ENCODE measurements at regions not wholly inside any gene's neighbourhood (a gene's known extent, or its start where the extent isn't known, plus 50 kb on each side); places are given as distances from the start of the nearest gene placed in this dataset.

DNA sequence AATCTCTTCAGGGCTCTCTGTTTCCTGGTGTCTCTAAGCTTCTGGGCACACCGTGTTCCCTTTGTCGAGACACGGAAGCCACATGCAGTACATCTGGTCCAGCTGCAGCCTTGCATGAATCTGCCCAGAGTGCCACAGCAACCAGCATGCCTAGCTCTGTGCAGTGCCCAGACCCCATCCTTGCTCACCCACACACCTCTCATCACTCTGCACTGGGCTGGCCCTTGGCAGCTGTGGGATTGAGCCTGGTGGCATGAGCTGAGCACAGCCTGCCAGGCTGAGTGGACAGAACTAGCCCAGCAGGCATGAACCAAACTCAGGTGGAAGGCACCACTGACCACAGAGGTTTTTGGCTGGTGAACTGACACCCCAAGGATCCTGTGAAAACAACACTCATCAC, 279.9 kb downstream of the ATXN7L3B start:
- no peak for DNase-seq (ENCODE audit: low read depth)
- H3K4me3 ChIP-seq (ENCODE audit: control insufficient read depth, low read depth, low read length) = no peak overlapping the region
- TF ChIP-seq, protein P1, sequence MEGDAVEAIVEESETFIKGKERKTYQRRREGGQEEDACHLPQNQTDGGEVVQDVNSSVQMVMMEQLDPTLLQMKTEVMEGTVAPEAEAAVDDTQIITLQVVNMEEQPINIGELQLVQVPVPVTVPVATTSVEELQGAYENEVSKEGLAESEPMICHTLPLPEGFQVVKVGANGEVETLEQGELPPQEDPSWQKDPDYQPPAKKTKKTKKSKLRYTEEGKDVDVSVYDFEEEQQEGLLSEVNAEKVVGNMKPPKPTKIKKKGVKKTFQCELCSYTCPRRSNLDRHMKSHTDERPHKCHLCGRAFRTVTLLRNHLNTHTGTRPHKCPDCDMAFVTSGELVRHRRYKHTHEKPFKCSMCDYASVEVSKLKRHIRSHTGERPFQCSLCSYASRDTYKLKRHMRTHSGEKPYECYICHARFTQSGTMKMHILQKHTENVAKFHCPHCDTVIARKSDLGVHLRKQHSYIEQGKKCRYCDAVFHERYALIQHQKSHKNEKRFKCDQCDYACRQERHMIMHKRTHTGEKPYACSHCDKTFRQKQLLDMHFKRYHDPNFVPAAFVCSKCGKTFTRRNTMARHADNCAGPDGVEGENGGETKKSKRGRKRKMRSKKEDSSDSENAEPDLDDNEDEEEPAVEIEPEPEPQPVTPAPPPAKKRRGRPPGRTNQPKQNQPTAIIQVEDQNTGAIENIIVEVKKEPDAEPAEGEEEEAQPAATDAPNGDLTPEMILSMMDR (conservative IDR thresholded peaks at IDR 0.05; ENCODE audit: control insufficient read depth, insufficient read depth, low read depth, low read length) = no peak

DNA sequence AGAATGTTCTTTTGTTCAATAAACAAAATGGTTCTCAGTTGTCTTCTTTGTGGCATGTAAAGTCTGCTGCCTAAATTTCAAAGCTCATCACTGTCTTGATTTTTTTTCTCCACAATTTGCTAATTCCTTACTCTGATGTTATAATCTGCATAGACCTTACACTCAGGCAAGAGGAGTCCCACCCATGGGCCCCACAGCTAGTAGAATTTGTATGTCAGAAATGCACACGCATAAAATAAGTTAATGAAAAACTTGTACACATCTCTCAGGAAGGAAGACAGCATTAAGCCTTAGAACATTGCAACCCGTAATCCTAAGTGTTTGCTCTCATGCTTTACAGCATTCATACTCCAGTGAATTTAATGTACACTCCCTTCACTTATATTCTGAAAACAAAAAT, 280.8 kb downstream of the ATXN7L3B start:
- no peak for DNase-seq (ENCODE audit: low read depth)
- TF ChIP-seq, protein P1 (conservative IDR thresholded peaks at IDR 0.05; ENCODE audit: control insufficient read depth, insufficient read depth, low read depth, low read length) = no peak
- H3K4me3 ChIP-seq (ENCODE audit: control insufficient read depth, low read depth, low read length) = no peak overlapping the region

DNA sequence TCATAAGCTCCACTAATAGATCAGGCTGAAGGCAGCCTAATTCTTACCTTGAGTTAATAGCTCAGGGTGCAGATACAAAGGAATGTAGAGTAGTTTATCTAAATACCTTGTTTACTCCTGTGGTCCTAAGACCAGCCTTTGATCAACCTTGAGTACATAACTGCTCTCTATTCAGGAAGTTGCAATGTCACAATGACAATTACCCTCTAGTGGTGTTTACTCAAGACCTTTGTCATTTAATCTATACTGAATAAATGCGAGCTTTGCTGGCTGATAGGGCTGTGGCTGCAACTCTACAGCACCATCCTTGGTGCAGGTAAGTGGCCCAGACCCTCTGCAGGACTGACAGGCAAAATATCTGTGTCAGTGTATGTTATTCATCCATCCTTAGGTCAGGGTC, 282.7 kb downstream of the ATXN7L3B start:
- DNase-seq (ENCODE audit: low read depth) = no peak

GRCh38 chr12:74836567-74836966, 298.9 kb downstream of the ATXN7L3B start:
- TF ChIP-seq, protein P1 (conservative IDR thresholded peaks at IDR 0.05; ENCODE audit: control insufficient read depth, insufficient read depth, low read depth, low read length) = no peak
- no peak overlapping the region for H3K4me3 ChIP-seq (ENCODE audit: control insufficient read depth, low read depth, low read length)
- DNase-seq (ENCODE audit: low read depth) = no peak

More for the DNA sequence above, 282.7 kb downstream of the ATXN7L3B start:
- H3K4me3 ChIP-seq (ENCODE audit: control insufficient read depth, low read depth, low read length) = no peak overlapping the region
- TF ChIP-seq, protein P1 (conservative IDR thresholded peaks at IDR 0.05; ENCODE audit: control insufficient read depth, insufficient read depth, low read depth, low read length) = no peak

DNA sequence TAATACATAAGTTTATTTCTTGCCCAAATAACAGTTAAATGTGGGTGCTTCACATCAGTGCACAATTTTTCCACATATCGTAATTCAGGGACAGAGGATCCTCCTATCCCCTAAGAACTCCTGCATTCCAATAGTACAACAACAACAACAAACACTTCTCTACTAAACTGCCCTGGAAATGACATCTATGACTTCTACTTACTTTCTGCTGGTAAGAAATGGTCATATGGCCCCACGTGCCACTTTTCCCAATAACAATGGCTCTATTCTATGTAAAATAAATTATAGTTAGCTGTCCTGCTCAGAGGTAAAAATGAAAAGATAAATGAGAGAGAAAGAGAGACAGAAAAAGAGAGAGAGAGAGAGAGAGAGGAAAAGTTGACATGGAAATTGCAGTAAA, 308.5 kb downstream of the ATXN7L3B start:
- TF ChIP-seq, protein P1 (conservative IDR thresholded peaks at IDR 0.05; ENCODE audit: control insufficient read depth, insufficient read depth, low read depth, low read length) = no peak
- no peak overlapping the region for H3K4me3 ChIP-seq (ENCODE audit: control insufficient read depth, low read depth, low read length)
- no peak for DNase-seq (ENCODE audit: low read depth)

DNA sequence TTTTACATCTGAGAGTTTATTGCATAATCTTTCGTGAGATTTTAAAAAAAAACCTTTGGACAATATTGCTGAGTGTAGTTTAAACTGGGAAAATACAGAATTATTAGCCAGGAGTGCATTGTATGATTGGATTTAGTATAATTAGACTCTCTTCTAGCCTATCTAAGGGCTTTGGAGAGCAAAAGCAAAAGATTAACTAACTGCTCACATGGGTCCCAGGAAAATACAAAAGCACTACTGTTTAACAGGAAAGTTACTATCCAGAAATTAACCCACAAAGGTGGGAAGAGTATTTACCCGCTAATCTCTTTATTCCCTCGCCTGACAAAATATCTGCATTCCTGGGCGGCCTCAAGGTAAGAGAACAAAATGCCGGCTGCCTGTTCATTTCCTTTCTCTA, 309.5 kb downstream of the ATXN7L3B start:
- TF ChIP-seq, protein P1 (conservative IDR thresholded peaks at IDR 0.05; ENCODE audit: control insufficient read depth, insufficient read depth, low read depth, low read length) = no peak
- no peak overlapping the region for H3K4me3 ChIP-seq (ENCODE audit: control insufficient read depth, low read depth, low read length)
- no peak for DNase-seq (ENCODE audit: low read depth)

DNA sequence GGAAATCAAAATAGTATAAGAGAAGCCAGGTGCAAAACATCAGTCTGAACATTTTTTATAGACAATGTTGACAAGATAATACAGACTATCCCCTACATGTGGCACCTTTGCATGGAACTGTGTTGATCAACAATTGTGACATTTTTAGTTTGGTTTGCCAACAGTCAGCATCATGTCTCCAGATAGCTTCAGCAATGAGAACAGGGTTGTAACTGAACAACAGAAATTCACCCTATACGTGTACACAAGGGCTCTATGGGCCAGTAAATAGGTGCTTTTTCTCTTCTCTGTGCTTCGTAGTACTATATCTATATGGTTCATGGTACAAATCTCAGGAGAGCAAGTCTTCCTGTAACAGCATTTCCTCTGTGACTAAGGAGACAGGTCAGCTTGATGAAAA, 310.4 kb downstream of the ATXN7L3B start:
- no peak for DNase-seq (ENCODE audit: low read depth)
- no peak overlapping the region for H3K4me3 ChIP-seq (ENCODE audit: control insufficient read depth, low read depth, low read length)
- TF ChIP-seq, protein P1 (conservative IDR thresholded peaks at IDR 0.05; ENCODE audit: control insufficient read depth, insufficient read depth, low read depth, low read length) = no peak
